ENCODE measurements at regions not wholly inside any gene's neighbourhood (a gene's known extent, or its start where the extent isn't known, plus 50 kb on each side); places are given as distances from the start of the nearest gene placed in this dataset.
"Not testable (repeated sequence)": the region's sequence is repeated elsewhere in the genome, so short reads cannot be mapped to it uniquely, and the experiment has no call there.

DNA sequence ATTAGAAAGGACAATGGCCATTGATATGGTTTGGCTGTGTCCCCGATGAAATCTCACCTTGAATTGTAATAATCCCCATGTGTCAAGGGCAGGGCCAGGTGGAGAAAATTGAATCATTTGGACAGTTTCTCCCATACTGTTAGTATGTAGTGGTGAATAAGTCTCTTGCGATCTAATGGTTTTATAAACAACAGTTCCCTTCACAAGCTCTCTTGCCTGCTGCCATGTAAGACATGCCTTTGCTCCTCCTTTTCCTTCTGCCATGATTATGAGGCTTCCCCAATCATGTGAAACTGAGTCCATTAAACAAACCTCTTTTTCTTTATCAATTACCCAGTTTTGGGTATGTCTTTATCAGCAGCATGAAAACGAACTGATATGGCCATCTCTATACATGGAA lies 302.7 kb downstream of the SFMBT2 start:
- Mint-ChIP-seq H3K9me3 (peaks cover 5% of the 10 kb centered on the region), H3K27ac (no peak overlapping the region), H3K4me3 (no peak overlapping the region), H3K36me3 (ENCODE audit: low read depth) (no peaks in the 10 kb centered on the region), H3K27me3 (ENCODE audit: low read depth) (no peaks in the 10 kb centered on the region), H3K4me1 (ENCODE audit: low read depth) (peaks cover 6% of the 10 kb centered on the region)
- intact Hi-C loops (cut with micrococcal nuclease): no loop called here
- no peak for DNase-seq
- CTCF ChIA-PET: no interaction called here

DNA sequence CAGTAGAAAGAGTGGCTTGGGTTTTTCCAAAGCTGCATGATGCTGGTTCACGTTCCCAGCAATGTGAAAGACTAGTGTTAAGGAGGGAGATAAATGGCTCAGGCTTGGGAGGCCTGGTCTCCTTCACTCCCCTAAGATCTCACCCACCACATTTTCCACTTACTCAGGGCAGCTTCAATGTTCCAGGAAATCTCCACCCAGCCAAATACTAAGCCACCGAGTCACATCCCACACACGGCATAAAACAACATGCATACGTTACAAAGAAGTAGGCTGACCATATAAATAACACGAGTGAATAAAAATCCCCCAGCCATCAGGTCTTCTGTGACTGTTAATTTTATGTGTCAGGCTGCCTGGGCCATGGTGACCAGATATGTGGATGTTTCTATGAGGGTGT lies 303.5 kb downstream of the SFMBT2 start:
- no peak for DNase-seq
- CTCF ChIA-PET: interaction anchor here (1.0 kb wide), 1 partner anchor 33 kb away, joined by 3 read pairs; no protein-coding TSS in a partner anchor
- H3K4me3 Mint-ChIP-seq: no peak overlapping the region

DNA sequence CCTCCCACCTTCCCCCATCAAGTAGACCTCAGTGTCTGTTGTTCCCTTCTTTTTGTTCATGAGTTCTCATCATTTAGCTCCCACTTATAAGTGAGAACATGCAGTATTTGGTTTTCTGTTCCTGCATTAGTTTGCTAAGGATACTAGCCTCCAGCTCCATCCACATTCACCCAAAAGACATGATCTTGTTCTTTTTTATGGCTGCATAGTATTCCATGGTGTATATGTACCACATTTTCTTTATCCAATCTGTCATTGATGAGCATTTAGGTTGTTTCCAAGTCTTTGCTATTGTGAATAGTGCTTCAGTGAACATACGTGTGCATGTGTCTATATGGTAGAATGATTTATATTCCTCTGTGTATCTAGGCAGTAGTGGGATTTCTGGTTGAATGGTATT lies 306.5 kb downstream of the SFMBT2 start:
- DNase-seq; H3K9me3 Mint-ChIP-seq; H3K36me3 Mint-ChIP-seq (ENCODE audit: low read depth); H3K4me3 Mint-ChIP-seq; H3K27ac Mint-ChIP-seq; intact Hi-C loops (cut with micrococcal nuclease); H3K4me1 Mint-ChIP-seq (ENCODE audit: low read depth); CTCF ChIA-PET; H3K27me3 Mint-ChIP-seq (ENCODE audit: low read depth): not testable (repeated sequence)

More for the DNA sequence above, 303.5 kb downstream of the SFMBT2 start:
- H3K27ac Mint-ChIP-seq: no peak overlapping the region
- intact Hi-C loops (cut with micrococcal nuclease): no loop called here
- peaks cover 5% of the 10 kb centered on the region for H3K9me3 Mint-ChIP-seq
- H3K4me1 Mint-ChIP-seq (ENCODE audit: low read depth): peaks cover 6% of the 10 kb centered on the region
- no peaks in the 10 kb centered on the region for H3K27me3 Mint-ChIP-seq (ENCODE audit: low read depth)
- H3K36me3 Mint-ChIP-seq (ENCODE audit: low read depth): no peaks in the 10 kb centered on the region

DNA sequence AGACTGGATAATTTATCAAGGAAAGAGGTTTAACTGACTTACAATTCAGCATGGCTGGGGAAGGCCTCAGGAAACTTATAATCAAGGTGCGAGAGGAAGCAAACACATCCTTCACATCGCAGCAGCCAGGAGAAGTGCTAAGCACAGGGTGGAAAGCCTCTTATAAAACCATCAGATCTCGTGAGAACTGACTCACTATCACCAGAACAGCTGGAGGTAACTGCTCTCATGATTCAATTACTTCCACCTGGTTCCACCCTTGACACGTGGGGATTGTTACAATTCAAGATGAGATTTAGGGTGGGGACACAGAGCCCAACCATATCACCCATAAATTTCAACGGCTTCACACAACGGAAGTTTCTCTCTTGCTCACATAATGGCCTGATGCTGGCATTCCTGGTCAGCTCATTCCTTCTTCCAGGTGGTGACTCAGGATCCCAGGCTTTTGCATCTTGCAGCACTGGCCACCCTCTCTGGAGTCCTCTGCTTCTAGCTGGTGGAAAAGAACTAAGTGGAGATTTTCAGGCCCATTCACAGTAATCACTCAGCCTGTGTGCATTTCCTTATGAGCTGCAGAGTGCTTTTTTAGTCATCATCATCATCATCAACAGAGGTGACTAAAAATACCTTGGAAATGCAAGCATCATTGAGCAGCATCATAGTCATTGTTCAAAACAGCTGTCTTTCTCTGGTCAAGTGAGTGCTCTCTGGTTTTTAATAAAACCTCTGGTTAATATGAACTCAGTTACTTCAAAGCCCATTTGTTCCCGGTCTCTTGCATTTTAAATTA lies 308.1 kb downstream of the SFMBT2 start:
- intact Hi-C loops (cut with micrococcal nuclease): no loop called here
- peaks cover 6% of the 10 kb centered on the region for H3K4me1 Mint-ChIP-seq (ENCODE audit: low read depth)
- H3K27me3 Mint-ChIP-seq (ENCODE audit: low read depth): no peaks in the 10 kb centered on the region
- no peaks in the 10 kb centered on the region for H3K36me3 Mint-ChIP-seq (ENCODE audit: low read depth)
- H3K27ac Mint-ChIP-seq: no peak overlapping the region
- H3K9me3 Mint-ChIP-seq: peaks cover 2% of the 10 kb centered on the region
- H3K4me3 Mint-ChIP-seq: no peak overlapping the region
- no peak for DNase-seq
- CTCF ChIA-PET: interaction anchor here (0.7 to 1.1 kb wide), 3 partner anchors 18 to 319 kb away, joined by 3 read pairs; no protein-coding TSS in a partner anchor

DNA sequence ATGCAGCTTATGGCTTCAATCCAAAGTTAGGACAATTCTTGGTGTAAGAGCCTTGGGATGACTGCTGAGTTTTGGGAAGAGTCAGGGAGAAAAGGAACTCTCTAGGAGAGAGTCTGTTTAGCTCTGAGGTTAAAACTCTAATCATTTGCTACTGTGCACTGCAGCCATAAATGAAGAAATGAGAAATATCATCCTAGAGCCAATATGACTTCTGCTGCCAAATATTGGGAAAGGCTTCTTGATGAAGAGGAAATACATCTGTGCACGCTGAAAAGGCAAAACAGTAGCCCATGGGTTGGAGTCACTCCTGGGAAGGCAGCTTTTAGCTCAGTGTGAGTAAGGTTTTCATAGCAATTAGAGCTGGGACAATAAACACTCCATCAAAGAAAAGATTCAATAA lies 308.8 kb downstream of the SFMBT2 start:
- Mint-ChIP-seq H3K9me3 (no peaks in the 10 kb centered on the region), H3K4me3 (no peak overlapping the region), H3K27ac (no peak overlapping the region), H3K27me3 (ENCODE audit: low read depth) (no peaks in the 10 kb centered on the region), H3K36me3 (ENCODE audit: low read depth) (no peaks in the 10 kb centered on the region), H3K4me1 (ENCODE audit: low read depth) (peaks cover under 1% of the 10 kb centered on the region)
- DNase-seq: no peak
- CTCF ChIA-PET: no interaction called here
- intact Hi-C loops (cut with micrococcal nuclease): no loop called here

DNA sequence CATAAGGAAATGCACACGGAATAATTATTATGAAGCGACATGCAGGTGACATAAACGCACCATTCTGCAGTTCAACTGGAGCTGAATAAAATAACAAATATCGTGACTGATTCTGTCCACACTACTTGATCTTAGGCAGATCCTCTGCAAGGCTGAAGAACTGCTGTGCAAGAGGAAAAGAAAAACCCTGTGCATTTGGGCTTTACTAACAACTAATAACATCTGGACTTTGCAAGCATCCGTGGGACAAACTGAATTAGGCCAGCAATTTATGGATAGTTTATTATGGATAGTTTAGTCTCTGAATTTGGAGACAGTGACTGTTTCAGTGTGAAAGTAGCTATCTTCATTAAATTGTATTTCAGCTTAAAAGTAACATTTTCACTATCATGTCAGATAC lies 309.4 kb downstream of the SFMBT2 start:
- H3K27me3 Mint-ChIP-seq (ENCODE audit: low read depth): no peaks in the 10 kb centered on the region
- H3K4me3 Mint-ChIP-seq: no peak overlapping the region
- CTCF ChIA-PET: no interaction called here
- DNase-seq: no peak
- H3K36me3 Mint-ChIP-seq (ENCODE audit: low read depth): no peaks in the 10 kb centered on the region
- H3K4me1 Mint-ChIP-seq (ENCODE audit: low read depth): no peaks in the 10 kb centered on the region
- no peaks in the 10 kb centered on the region for H3K9me3 Mint-ChIP-seq
- intact Hi-C loops (cut with micrococcal nuclease): no loop called here
- H3K27ac Mint-ChIP-seq: no peak overlapping the region

DNA sequence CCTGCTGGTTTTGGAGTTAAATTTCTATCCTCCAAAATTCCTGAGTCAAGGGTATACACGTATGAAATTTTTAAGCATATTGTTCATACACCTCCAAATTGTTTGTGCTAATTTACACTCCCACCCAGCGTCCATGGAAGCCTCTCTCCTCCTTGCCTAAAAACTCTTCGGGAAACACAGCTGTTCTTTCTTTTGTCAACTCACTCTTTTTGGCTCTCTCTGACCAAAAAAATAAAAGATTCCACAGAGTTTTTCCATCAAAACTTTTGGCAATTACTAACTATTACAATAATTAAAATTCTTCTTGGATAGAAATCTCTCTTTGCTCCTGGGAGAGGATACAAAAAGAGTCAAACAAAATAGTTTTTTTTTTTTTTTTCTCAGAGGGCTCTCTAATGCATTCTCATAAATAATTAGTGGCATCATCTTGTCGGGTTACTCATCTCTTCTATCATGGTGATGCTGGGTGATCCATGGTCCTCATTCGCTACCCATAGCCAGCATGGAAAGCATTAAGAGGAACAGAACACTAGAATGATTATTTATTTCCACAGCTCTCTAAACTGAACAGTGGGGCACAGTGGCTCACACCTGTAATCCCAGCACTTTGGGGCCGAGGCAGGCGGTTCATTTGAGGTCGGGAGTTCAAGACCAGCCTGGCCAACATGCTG lies 310.7 kb downstream of the SFMBT2 start:
- H3K4me1 Mint-ChIP-seq (ENCODE audit: low read depth): no peaks in the 10 kb centered on the region
- DNase-seq: no peak
- H3K36me3 Mint-ChIP-seq (ENCODE audit: low read depth): no peaks in the 10 kb centered on the region
- no peaks in the 10 kb centered on the region for H3K27me3 Mint-ChIP-seq (ENCODE audit: low read depth)
- intact Hi-C loops (cut with micrococcal nuclease): no loop called here
- no peak overlapping the region for H3K4me3 Mint-ChIP-seq
- CTCF ChIA-PET: interaction anchor here (0.6 kb wide), 1 partner anchor 168 kb away, joined by 3 read pairs; no protein-coding TSS in a partner anchor
- no peaks in the 10 kb centered on the region for H3K9me3 Mint-ChIP-seq
- H3K27ac Mint-ChIP-seq: no peak overlapping the region

DNA sequence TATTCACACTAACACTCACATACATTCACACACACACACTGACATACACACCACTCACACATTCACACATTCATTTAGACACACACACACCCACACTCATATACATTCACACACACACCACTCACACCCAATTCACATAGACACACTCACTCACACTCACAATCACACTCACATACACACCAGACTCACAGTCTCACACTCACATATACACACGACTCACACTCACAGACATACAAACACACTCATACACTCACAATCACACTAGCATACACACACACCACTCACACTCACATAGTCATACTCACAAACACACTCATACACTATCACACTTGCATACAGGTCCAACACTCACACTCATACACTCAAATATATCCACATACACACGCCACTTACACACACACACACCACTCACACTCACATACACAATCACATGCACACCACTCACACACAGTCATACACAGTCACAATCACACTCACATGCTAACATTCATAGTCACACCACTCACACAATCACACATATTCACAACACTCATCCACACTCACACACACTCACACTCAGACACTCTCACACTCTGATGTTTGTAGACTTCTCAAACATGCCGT lies 312.6 kb downstream of the SFMBT2 start:
- H3K27ac Mint-ChIP-seq: no peak overlapping the region
- H3K9me3 Mint-ChIP-seq: no peaks in the 10 kb centered on the region
- no peaks in the 10 kb centered on the region for H3K36me3 Mint-ChIP-seq (ENCODE audit: low read depth)
- H3K27me3 Mint-ChIP-seq (ENCODE audit: low read depth): no peaks in the 10 kb centered on the region
- H3K4me1 Mint-ChIP-seq (ENCODE audit: low read depth): no peaks in the 10 kb centered on the region
- H3K4me3 Mint-ChIP-seq: no peak overlapping the region
- no peak for DNase-seq
- intact Hi-C loops (cut with micrococcal nuclease): no loop called here
- CTCF ChIA-PET: no interaction called here

DNA sequence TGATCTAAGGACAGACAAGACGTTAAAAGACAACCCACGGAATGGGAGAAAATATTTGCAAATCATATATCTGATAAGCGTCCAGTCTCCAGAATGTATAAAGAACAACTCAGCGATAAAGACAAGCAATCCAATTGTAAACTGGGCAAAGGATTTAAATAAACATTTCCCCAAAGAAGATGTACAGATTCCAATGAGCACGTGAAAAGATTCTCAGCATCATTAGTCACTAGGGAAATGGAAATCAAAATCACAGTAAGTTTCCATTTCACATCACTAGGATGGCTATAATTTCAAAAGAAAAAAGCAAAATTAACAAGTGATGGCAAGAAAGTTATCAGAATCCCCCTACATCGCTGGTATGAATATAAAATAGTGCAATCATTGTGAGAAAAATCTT lies 316.1 kb downstream of the SFMBT2 start:
- H3K9me3 Mint-ChIP-seq: no peaks in the 10 kb centered on the region
- H3K27me3 Mint-ChIP-seq (ENCODE audit: low read depth): no peaks in the 10 kb centered on the region
- H3K36me3 Mint-ChIP-seq (ENCODE audit: low read depth): no peaks in the 10 kb centered on the region
- CTCF ChIA-PET: no interaction called here
- no peaks in the 10 kb centered on the region for H3K4me1 Mint-ChIP-seq (ENCODE audit: low read depth)
- DNase-seq: no peak
- H3K4me3 Mint-ChIP-seq: no peak overlapping the region
- H3K27ac Mint-ChIP-seq: no peak overlapping the region
- intact Hi-C loops (cut with micrococcal nuclease): no loop called here

DNA sequence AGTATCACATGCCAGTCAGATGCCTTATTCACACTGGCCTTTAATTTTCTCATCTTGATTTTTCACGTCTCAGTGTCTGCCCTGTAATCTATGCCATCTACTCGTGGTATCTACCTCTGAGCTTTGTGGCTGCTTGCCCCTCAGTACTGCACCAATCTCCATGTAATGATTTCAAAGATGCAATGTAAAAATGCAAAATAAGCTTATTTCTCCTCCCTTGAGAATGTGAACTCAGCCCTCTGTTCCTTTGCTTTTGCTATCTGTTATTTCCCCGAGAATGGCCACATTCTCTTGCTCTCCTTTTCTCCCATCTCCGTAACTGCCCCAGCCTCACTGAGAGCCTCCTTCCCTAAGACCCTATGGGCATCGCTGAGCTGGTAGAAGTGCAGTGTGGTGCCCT lies 317.5 kb downstream of the SFMBT2 start:
- Mint-ChIP-seq H3K4me3 (no peak overlapping the region), H3K27ac (no peak overlapping the region), H3K4me1 (ENCODE audit: low read depth) (no peaks in the 10 kb centered on the region), H3K27me3 (ENCODE audit: low read depth) (no peaks in the 10 kb centered on the region), H3K36me3 (ENCODE audit: low read depth) (no peaks in the 10 kb centered on the region), H3K9me3 (no peaks in the 10 kb centered on the region)
- no peak for DNase-seq
- intact Hi-C loops (cut with micrococcal nuclease): no loop called here
- CTCF ChIA-PET: interaction anchor here (1.4 kb wide), 1 partner anchor 173 kb away, joined by 5 read pairs; no protein-coding TSS in a partner anchor

DNA sequence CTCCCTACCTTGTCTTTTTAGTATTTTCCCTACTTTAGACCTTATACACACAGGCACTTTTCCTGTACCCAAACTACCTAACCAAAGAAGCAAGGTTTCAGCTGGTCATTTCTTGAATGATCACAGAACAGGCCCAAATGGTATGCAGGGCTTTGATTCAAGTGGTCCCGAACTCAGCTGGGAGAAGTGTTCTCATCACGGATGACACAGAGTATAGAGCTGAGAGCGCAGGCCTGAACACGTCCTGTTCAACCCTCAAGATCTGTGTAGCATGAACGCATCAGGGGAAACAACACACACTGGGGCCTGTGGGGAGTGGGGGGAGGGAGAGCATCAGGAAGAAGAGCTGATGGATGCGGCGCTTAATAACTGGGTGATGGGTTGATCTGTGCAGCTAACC lies 318.2 kb downstream of the SFMBT2 start:
- intact Hi-C loops (cut with micrococcal nuclease): no loop called here
- H3K9me3 Mint-ChIP-seq: no peaks in the 10 kb centered on the region

DNA sequence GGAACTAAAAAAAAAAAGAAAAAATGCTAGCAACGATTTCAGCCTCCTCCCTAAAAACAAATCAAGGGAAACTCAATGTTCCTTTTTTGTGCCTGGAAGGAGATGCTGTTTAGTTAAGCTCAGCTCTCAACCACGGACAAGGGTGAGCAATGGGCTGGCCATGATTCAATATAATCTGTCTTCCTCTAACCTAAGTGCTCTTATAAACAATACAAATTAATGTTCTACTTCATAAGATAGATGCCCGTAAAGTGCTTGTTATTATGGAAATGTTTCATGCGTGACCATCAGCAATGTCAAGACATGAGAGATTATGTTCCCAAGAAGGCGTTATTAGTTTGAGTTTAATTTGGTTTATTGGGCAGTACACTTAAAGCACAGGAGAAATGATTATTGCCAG lies 320.3 kb downstream of the SFMBT2 start:
- CTCF ChIA-PET: interaction anchor here (0.7 to 1.1 kb wide), 2 partner anchors 172 to 433 kb away, joined by 3 read pairs; no protein-coding TSS in a partner anchor
- Mint-ChIP-seq H3K9me3 (no peaks in the 10 kb centered on the region), H3K27ac (no peak overlapping the region)

More for the DNA sequence above, 318.2 kb downstream of the SFMBT2 start:
- Mint-ChIP-seq H3K27ac (no peak overlapping the region), H3K36me3 (ENCODE audit: low read depth) (no peaks in the 10 kb centered on the region), H3K4me1 (ENCODE audit: low read depth) (no peaks in the 10 kb centered on the region), H3K27me3 (ENCODE audit: low read depth) (no peaks in the 10 kb centered on the region), H3K4me3 (no peak overlapping the region)
- CTCF ChIA-PET: interaction anchor here (1.4 kb wide), 1 partner anchor 172 kb away, joined by 5 read pairs; no protein-coding TSS in a partner anchor
- no peak for DNase-seq

More for the DNA sequence above, 320.3 kb downstream of the SFMBT2 start:
- intact Hi-C loops (cut with micrococcal nuclease): no loop called here
- H3K36me3 Mint-ChIP-seq (ENCODE audit: low read depth): no peaks in the 10 kb centered on the region
- no peak overlapping the region for H3K4me3 Mint-ChIP-seq
- no peaks in the 10 kb centered on the region for H3K4me1 Mint-ChIP-seq (ENCODE audit: low read depth)
- H3K27me3 Mint-ChIP-seq (ENCODE audit: low read depth): no peaks in the 10 kb centered on the region
- DNase-seq: no peak

Measured in activated naive CD4-positive, alpha-beta T cell treated with anti-CD3 and anti-CD28 coated beads for 36 hours (primary cell).